ENCODE measurements at regions not wholly inside any gene's neighbourhood (a gene's known extent, or its start where the extent isn't known, plus 50 kb on each side); places are given as distances from the start of the nearest gene placed in this dataset.

DNA sequence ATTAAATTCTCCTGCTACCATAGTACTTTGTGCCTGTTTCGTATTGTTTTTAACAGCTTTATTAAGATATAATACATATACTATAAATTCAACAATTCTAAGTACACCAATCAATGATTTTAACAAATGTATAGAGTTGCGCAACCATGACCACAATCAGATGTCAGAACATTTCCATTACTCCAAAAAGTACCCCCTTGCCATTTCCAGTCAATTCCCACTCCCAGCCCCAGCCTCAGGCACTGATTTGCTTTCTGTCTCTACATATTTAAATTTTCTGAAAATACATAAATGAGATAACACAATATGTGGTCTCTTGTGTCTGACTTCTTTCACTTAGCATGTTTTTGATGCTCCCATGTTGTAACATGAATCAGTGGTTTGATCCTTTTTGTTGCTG lies 193.9 kb downstream of the FIGN start:
- ATAC-seq (no peak), DNase-seq (no peak)
- intact Hi-C loops (cut with DNase I, micrococcal nuclease): no loop called here

DNA sequence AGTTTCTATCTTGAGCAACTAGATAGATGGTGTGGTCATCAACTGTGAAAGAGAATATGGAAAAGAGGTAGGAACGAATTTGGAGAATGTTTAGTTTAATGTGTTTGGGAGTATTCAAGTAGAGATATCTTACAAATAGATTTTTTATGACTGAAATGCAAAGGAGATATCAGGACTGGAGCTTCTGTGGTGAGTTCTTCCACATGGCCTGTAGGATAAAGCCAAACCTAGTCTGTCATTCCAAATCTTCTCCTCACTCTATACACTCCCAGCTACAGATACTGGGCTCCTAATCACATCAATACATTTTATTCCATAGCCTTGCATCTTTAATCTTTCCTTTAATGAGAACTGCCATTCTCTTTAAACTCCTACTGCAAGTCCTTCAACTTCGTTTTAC lies 194.3 kb downstream of the FIGN start:
- ATAC-seq (no peak), DNase-seq (no peak)
- intact Hi-C loops (cut with DNase I, micrococcal nuclease): no loop called here

DNA sequence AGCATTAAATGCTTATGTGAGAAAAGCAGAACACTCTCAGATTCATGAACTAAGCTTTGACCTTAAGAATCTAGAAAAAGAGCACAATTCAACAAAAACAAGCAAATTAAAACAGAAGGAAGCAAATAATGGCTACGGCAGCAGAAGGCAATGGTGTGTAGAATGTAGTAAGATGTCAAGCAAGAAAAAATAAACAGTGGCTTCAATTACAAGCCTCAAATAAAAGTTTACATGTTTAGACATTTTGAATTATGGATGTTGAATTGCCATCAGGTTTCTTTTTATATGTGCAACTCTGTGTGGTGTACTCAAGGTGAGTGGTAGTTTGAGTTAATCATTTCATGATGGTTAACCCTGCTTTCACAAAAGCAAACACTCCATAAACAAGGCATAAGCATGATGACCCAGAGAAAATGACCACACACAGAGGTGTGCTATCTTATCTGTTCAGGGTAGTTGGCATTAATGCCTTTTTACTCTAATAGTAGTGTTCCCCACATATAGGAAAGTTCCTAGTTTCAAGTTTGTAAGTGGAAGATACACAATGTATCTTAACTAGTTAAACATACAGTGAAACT lies 207.1 kb downstream of the FIGN start:
- intact Hi-C loops (cut with DNase I, micrococcal nuclease): no loop called here
- ATAC-seq: no peak

DNA sequence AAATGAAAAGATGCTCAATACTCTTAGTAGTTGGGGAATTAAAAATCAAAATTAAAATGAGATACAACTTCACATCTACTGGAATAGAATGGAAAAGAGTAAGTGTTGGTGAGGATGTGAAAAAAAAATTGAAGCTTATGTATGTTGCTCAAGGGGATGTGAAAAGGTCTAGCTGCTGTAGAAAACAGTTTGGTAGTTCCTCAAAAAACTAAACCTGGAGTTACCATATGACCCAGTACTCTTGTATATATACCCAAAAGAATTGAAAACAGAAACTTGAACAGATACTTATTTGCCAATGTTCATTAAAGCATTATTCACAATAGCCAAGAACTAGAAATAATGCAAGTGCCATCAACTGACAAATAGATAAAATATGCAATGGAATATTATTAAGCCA lies 208.4 kb downstream of the FIGN start:
- DNase-seq: no peak
- no peak for ATAC-seq
- intact Hi-C loops (cut with DNase I, micrococcal nuclease): no loop called here

More for the DNA sequence above, 207.1 kb downstream of the FIGN start:
- DNase-seq: no peak

DNA sequence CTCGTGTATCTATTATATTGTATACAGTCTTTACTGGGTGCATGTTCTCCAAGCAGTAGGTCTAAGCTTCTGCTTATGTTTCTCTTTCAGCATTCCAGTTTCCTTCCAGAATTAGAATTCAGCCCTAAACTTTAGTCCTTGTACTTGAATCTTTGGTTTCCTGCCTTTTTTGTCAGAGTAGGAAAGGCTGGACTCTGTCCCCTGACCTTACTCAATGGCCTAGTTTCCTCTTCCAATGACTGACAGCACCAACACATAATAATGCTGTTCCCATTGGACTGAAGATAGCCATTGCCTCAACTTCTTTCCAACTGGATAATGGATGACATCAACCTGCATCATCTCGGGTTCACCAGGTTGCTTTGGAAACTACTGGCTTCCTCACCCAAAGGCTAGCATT lies 217.0 kb downstream of the FIGN start:
- ATAC-seq: no peak
- intact Hi-C loops (cut with DNase I, micrococcal nuclease): no loop called here

DNA sequence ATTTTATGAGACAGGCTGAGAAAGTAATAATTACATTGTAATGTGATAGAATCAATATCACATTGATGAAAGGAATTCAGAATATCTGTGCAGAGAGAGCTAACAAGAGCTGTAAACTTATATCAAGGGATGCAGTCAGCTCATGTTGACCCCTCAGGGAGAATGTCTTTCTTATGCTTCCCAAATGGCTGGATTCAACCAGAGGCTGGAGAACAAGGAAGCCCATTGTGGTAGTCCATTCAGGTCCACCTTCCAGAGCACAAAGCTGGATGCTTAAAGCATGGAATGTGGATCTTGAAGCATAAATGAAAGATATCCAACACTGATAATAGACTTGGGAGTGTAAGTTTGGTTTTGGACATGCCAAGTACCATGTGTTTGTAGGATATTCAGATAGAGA lies 220.0 kb downstream of the FIGN start:
- intact Hi-C loops (cut with DNase I, micrococcal nuclease): no loop called here
- ATAC-seq: no peak
- DNase-seq: no peak

More for the DNA sequence above, 217.0 kb downstream of the FIGN start:
- DNase-seq: no peak

DNA sequence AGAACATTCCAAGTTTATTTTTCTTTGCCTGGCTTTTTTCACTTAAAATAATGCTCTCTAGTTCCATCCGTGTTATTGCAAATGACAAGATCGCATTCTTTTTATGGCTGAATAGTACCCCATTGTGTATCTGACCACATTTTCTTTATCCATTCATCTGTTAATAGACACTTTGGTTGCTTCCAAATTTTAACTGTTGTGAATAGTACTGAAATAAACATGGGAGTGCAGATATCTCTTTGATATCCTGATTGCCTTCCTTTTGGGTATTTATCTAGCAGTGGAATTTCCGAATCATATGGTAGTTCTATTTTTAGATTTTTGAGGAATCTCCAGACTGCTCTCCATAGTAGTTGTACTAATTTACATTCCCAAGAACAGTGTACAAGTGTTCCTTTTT lies 230.5 kb downstream of the FIGN start:
- intact Hi-C loops (cut with DNase I, micrococcal nuclease): no loop called here
- DNase-seq: no peak
- ATAC-seq: no peak

DNA sequence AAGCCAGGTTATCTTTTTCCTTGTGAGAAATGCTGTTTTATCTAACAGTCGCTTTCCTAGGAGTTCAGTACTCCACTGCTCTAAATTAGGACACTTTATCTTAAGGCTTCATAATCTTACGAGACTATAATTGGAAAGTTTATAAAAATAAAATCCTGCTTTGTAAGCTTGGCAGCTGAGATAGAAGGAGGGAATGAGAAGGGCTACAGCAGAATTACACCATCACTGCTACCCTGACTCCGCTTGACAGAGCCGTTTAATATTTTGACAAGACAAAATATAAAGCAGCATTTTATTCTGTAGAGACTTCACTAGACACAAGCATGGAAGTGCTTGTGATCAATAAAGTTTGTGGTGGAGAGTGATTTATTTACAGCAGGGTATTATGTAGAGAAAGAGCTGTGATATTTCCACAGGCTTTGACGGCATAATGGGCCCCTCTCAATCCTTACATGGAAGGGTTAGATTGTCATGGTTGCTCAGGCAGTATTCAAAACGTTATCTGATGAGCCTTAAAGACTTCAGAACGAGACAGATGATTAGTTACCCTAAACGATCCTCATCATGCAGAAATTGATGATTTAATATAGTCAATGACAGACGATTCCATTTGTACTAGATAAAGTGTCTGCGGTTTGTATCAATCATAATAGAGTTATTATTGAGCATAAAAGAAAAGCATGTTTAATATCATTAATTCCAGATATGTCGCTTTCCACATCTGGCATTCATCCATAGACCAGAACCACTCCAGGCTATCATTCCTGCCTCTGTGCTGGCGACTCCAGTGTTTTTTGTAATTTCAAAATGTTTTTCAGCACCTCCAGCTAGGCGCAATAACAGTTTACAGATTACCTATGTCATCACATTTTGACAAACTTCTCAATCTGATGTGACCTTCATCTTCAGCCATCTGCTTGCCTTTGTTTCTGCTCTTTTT lies 242.2 kb downstream of the FIGN start:
- intact Hi-C loops (cut with DNase I, micrococcal nuclease): no loop called here
- ATAC-seq (no peak), DNase-seq (no peak)

DNA sequence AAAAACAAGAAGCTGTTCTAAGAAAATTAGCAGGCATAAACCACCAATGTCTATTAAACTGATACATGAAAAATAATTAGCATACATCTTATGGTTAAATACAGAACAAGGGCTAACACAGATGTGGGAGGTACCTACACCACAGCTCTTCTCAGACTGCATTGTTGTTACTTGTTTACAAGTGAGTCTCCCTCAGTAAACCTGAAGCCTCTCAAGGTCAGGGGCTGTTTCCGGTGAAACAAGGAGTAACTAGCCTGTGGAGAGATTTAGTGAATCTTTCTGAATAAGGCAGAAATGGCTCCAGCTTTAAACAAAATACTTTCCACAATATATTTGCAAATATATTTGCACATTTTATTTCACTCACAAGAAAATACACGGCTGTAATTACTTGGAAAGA lies 244.0 kb downstream of the FIGN start:
- ATAC-seq (no peak), DNase-seq (no peak)
- intact Hi-C loops (cut with DNase I, micrococcal nuclease): no loop called here

DNA sequence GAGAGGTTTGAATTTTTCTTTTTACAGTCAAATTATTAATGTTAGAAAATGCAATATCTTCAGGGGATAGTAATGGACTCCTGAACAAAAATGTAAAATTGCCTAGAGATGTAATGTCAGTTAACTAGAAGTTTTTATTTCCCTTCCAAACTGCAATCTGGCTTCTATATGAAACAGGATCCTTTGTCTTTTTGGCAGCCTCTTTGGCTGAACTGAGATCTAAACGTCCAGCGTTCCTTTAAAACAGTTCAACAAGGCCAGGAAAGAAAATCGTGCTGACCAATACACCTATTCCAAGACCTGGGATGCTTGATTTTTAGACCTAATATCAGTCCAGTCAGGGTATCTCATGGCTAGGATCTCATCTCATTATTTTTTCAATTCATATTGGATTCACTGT lies 245.5 kb downstream of the FIGN start:
- intact Hi-C loops (cut with DNase I, micrococcal nuclease): no loop called here

DNA sequence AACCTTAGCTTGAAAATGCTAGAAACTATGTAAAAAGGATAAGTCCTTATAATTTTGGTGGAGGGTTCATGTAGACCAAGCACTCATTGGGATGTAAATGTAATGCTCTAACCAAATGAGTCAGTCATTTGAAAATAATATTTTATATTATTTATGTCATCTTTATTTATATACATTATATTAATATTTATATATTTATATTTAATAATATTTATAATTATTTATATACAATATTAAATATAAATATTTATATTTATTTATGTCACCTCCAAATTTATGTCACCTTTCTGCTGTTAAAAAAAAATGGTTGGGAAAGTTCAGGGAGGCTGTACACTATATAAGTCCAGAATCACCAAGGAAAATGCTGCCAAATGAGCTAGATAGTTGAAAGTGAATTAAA lies 254.3 kb downstream of the FIGN start:
- no peak for DNase-seq
- no peak for ATAC-seq
- intact Hi-C loops (cut with DNase I, micrococcal nuclease): no loop called here

More for the DNA sequence above, 245.5 kb downstream of the FIGN start:
- DNase-seq (no peak), ATAC-seq (no peak)

DNA sequence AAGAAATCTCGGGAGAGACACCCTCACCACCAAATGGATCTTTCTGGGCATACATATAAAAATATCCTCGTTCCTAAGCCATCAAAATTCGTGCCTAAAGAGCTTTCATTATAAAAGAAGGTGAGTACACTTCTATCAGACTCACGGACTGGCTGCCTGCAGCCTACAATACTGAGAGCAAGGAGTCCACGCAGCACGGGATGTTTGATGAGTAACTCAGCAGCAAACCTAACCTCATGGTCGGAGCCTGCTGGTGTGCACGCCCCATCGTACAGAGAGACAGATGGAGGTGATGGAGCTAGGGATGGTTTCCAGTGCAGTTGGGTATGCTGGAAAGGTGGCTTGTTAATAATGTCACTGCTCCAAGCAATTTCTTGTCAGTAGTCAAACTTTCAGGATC lies 256.2 kb downstream of the FIGN start:
- no peak for ATAC-seq
- intact Hi-C loops (cut with DNase I, micrococcal nuclease): no loop called here

DNA sequence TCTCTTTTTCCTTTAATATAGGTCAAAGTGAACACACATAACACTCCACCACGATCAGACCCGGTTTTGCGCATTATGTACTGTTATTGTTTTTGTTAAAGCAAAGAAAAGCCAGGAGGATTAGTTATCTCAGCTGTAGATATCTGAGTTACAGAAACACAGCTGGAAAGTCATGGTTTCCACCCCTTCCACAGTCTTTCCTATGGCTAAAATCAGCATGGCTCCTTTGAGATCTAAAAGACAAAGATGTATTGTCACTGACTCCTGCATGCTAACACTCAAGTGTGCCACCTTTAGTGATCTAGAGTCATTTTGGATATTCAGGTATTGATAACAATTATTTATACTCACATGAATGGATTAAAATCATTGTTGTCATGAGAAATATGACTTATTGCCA lies 260.0 kb downstream of the FIGN start:
- intact Hi-C loops (cut with DNase I, micrococcal nuclease): no loop called here
- DNase-seq: no peak
- ATAC-seq: no peak

More for the DNA sequence above, 256.2 kb downstream of the FIGN start:
- DNase-seq: no peak

DNA sequence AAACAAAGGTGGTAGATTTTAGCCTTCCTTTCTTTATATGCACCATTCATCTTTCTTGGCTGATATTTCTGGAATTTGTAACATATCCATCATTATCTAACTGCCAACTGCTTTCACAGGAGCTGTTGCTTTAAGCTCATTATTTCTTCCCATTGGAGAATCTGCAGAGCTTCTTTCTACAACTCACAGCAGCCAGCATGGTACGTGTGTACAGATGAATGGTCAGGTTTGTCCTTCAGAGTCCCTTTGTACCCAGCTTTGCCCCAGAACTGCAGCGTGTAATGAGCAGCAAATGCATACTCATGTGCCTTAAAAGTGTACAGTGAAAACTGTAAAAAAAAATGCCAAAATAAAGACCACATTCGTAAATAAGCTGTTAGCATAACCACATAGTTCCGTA lies 260.9 kb downstream of the FIGN start:
- DNase-seq (no peak), ATAC-seq (no peak)
- intact Hi-C loops (cut with DNase I, micrococcal nuclease): no loop called here

DNA sequence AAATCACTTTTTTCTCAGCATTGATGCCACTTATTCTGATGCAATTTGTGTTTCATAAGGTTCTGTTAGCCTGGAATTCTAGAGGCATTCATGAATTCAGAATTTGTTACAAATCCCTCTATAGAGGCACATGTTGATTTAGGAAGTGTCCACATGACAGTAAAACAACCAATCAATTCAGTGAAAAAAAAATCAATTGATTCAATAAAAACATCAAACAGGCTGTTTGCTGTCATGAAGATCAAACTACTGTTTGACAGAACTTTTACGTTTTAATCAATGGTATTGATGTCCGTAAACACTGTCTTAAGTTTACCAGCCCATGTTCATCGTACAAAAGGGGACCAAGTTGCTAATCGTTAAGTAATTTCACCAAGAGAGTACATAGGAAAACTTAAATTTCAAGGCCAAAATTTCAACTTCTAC lies 261.5 kb downstream of the FIGN start:
- DNase-seq (no peak), ATAC-seq (no peak)
- intact Hi-C loops (cut with DNase I, micrococcal nuclease): no loop called here

DNA sequence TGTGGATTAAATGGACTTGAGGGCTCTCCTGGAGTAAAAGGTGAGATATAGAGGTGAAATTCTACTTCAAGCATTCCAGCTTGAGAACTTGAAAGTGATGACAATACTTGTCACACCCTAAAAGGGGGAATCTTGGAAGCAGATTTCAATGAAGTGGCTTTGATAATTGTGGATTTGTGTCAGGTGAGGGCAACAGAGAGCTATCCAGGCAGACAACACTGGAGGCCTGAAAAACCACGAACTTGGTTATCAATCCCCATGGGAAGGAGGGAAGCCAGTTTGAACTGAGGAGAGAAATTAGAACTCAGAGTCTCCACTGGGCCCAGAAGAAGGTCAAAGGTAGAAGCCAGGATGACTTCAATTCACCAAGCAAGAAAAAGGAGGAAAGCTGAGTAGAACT lies 263.9 kb downstream of the FIGN start:
- ATAC-seq (no peak), DNase-seq (no peak)
- intact Hi-C loops (cut with DNase I, micrococcal nuclease): no loop called here

DNA sequence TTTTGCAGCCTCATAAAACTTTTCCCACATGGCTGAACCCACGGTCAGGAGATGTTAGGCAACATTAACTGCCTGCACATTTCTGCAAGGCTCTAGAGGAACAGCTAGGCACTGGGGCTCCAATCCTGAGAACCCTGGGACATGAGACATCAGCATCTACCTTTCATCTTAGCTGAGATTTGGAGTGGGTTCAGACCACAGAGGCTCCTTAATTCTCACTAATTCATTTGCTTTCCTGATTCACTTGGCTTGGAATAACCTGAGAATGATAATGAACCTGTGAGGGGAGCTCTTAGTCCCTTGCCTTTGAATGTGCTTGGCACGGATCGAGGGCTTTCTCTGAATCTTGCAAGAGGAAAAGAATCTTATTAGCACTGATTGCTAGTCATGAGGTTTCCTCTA lies 266.2 kb downstream of the FIGN start:
- ATAC-seq (no peak), DNase-seq (no peak)
- intact Hi-C loops (cut with DNase I, micrococcal nuclease): no loop called here

DNA sequence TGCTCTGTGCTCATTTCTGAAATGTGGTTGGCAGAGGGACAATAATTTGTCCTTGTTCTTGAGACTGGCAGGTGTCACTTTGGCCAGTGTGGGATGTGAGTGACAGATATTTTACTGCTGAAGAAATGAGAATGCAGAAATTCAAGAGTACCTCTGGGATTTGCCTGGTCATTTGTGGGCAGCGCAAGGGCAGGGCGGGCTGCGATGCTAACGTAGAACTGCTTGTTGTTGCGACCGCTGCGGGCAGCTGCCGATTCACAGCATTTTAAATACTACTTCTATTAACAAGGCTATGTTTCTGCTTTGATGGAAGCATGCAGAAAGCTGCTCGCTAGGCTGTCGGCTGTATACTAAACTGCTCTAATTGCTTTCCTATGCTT lies 268.6 kb downstream of the FIGN start:
- no peak for DNase-seq
- no peak for ATAC-seq
- intact Hi-C loops (cut with DNase I, micrococcal nuclease): no loop called here

DNA sequence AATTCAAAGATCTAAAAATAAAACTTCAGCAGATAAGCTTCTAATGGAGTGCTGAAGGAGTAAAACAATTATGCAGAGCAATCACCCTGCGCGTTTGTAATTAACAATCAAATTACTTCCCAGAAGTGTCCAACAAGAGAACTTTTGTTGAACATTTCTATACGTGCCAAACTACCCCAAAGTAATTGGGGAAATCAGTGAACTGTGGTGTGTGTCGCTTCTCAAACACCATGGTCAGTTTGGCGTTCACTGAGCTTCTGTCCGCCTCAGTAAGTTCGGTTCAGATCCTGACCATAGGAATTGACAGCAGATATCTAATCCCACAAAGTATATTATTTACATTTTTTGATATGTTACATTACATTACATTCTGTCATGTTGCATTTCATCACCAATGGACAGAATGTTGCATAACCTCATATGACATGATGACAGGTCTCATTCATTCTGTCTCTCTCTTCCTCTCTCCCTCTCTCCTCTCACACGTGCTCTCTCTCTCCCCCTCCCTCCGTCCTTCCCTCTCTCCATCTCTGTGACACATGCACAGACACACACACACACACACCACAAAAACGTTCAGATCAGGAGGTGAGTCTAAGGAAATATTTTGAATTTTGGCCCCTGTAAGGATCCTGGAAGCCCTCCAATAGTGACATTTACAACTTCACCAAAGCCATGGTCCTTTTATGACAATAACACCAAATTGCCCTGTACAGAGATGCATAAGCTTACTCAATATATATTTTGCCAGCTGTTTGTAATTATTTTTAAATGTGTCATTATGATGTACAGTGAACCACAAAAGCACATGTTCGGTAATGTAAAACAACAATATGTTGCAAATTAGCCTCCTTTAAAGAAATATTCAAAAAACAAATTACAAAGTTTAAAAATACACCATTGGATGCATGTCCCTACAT lies 269.2 kb downstream of the FIGN start:
- ATAC-seq (no peak), DNase-seq (no peak)
- intact Hi-C loops (cut with DNase I, micrococcal nuclease): no loop called here

DNA sequence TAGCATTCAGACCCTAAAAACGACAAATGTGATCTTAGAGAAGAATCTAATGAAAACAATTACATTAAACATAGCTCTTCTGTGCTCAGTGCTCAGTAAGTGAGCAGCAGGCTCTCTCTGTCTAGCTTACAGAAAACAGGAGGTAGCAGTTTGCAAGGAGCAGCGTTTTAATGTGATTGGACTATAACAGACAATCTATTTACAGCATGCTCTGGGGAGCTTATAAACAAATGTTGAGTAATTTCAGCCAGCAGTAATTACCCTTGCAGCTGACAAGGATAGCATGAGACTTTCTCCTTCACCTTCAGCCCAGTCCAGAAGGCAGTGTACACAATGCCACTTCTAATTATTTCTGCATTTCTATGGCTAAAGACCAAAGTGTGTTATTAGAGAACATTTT lies 270.4 kb downstream of the FIGN start:
- DNase-seq (no peak), ATAC-seq (no peak)
- intact Hi-C loops (cut with DNase I, micrococcal nuclease): no loop called here

Data from left colon (tissue), 2 donors.